Stimulated activated CD4-positive, alpha-beta T cell treated with anti-CD3 and anti-CD28 coated beads, Interleukin-4, amount 100 ng/mL, for 4 hours (primary cell): ENCODE measurements at regions not wholly inside any gene's neighbourhood (a gene's known extent, or its start where the extent isn't known, plus 50 kb on each side); places are given as distances from the start of the nearest gene placed in this dataset.

ENCODE experiments used
- DNase-seq, 2 experiments: peaks; one replicate each; pipeline ENCODE4 v3.0.0-alpha.2; 2020

- no peak for DNase-seq
Measured at GRCh38 chr3:72485641-72486040, 362.6 kb downstream of the SHQ1 start.

DNA sequence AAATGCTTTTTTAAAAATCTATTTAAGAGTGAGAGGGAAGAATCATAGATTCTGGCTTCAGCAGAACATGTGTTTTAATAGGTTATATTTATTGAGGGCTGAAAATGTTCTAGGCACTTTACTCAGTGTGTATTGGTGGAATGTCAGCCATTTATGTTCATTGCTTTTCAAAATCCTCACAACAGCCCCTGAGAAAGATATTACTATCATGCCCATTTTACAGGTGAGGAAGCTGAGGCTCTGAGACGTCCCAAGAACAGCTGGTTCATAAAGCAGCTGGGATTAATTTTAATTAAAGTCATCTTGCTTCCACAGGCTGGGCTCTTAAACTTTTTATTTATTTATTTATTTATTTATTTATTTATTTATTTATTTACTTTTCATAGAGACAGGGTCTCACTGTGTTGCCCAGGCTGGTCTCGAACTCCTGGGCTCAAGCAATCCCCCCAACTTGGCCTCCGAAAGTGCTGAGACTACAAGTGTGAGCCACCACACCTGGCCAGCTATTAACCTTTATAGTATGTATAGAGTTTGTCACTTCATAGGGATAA, 364.6 kb downstream of the SHQ1 start:
- no peak for DNase-seq

GRCh38 chr3:72482589-72483321, 365.5 kb downstream of the SHQ1 start:
- peak; percentile 76 to 79 for DNase-seq

DNA sequence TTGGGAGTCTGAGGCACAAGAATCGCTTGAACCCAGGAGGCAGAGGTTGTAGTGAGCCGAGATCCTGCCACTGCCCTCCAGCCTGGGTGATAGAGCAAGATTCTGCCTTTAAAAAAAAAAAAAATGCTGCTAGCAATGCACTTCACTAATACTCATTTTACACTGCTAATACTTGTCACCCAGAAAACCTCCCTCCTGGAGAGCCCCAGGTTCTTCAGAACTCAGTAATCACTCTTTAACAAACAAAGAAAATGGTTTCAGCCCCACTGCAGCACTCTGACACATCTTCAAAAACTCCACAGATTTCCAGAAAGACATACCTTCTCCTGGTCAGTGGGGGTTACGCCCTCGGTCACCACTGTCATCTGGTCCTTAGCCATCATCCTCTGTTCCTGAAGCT, 366.7 kb downstream of the SHQ1 start:
- no peak for DNase-seq

DNA sequence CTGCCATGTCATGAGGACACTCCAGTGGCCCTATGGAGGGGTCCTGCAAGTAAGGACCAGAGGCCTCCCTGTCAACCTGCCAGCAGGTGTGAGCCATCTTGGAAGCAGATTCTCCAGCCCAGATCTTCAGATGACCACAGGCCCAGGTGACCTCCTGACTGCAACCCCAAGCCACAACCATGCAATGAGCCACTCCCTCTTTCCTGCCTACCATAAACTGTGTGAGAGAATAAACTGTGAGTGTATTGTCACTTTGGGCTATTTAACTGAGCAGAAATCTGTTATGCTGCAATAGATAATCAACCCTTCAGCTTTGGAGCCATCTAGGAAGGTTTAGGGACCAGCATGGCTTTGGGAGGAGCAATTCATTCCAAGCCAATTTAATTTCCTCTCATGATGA, 367.9 kb downstream of the SHQ1 start:
- no peak for DNase-seq

DNA sequence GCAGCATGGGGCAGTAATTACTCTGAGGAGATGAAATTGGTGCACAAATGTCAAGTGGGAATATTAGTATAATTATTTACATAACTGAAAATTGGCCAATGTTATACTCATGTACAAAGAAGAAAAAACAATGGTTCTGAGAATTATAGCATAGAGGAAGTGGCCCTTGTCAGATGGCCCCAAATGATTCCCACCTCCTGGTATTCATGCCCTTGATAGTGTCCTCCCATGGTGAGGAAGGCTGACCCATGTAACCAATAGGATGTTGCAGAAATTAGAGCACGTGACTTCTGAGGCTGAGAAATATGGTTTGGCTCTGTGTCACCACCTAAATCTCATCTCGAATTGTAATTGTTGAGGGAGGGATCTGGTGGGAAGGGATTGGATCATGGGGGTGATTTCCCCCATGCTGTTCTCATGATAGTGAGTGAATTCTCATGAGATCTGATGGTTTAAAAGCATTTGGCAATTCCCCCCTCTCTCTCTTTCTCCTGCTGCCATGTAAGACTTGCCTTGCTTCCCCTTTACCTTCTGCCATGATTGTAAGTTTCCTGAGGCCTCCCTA, 368.5 kb downstream of the SHQ1 start:
- DNase-seq: no peak

DNA sequence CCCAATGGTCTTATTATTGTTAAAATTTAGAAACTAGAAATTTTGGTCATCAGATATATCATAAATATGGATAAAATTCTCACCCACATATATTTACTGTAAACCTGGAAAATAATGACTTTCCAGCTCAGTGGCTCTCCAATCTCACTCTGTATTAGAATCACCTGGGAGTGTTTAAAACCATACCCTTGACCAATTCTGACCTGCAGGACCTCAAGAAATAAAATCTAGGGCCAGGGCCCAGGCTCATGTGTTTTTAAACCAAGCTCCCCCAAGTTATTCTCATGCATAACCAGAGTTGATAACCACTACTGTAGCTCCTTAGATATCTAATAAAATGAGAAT, 372.1 kb downstream of the SHQ1 start:
- DNase-seq: no peak

DNA sequence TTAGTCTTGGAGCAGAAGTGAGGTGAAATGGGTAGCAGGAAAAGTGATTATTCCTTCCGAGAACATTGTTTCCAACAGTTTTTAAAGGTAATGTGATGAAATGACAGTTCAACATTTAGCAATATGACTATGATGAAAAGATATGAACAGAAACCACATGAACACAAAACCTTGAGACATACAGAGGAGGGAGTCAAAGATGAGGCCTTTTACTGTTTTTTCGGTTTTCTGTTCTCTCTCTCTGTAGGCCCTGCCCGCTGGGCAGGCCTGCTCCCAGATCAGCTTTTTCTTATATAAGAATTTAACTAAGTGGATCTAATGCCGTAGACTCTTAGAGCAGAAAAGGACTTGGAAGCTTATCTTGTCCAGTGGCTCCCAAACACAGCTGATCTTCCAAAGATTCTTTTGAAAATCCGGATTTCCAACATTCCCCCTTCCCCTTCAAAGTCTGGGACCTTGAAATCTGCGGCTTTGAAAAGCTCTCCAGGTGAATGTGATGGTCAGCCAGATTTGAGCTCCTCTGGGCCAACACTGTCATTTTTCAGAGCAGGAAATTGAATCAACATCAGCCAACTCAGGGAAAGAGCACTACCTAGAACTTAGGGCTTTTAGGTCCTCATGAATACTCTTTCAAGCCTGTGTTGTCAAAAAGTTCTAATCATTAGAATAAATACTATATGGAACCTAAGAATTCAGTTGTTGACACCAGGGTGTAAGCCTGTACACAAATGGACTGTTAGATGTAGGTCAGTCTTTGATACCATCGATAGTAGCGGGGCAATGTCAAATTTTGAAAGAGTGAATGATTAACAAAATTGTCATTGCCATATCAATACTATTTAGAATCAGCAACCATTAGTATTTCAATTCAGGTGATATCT, 372.7 kb downstream of the SHQ1 start:
- no peak for DNase-seq

GRCh38 chr3:72474775-72475174, 373.5 kb downstream of the SHQ1 start:
- no peak for DNase-seq

DNA sequence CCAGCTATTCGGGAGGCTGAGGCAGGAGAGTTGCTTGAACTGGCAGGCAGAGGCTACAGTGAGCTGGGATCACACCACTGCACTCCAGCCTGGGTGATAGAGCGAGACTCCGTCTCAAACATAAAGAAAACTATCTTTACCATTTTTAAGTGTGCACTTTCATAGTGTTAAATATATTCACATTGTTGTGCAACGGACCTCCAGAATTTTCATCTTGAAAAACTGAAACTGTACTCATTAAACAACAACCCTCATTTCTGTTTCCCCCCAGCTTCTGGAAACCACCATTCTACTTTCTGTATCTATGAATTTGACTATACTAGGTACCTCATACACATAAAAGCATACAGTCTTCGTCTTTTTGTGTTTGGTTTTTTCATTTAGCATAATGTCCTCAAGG, 375.1 kb downstream of the SHQ1 start:
- DNase-seq: no peak

- DNase-seq: no peak
Measured at GRCh38 chr3:72470904-72471417, 377.3 kb downstream of the SHQ1 start.

- no peak for DNase-seq
Measured at GRCh38 chr3:72465853-72466252, 382.4 kb downstream of the SHQ1 start.

DNA sequence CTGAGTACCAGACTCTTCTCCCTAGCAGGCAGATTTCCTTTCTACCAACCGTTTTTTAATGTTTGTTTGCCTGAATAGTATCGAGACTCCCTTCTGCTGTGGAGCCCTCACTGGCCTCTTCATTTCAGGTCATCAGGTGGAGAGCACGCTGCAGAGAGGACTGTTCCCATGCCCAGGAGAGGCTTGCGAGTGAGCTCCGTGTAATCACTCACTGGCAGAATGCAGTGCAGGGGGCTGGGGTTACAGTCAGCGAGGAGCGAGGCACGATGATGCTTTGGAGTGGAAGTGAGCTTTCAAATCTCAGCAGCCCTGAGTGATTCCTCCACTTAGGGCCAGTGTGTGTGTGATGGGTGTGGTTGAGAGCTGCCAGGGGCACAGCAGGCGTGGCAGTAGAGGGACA, 385.2 kb downstream of the SHQ1 start:
- no peak for DNase-seq

DNA sequence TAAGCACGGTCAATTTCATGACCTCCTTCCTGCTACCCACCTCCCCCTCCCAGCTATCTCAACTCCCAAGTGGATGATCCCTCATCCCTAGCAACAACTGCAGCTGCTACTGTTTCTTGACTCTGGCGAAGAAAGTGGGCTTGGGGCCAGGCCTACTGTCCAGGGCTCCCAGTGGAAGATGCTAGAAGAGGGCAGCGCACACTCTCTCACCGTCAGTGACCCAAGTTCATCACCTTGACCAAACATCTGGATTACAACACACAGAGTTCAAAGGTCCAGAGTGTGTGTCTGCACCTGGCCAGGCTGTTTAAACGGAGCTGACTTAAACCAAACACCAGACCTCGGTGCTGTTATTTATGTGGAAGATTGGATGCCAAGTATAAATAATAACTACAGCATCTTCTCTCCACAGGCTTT, 385.6 kb downstream of the SHQ1 start:
- DNase-seq: no peak

DNA sequence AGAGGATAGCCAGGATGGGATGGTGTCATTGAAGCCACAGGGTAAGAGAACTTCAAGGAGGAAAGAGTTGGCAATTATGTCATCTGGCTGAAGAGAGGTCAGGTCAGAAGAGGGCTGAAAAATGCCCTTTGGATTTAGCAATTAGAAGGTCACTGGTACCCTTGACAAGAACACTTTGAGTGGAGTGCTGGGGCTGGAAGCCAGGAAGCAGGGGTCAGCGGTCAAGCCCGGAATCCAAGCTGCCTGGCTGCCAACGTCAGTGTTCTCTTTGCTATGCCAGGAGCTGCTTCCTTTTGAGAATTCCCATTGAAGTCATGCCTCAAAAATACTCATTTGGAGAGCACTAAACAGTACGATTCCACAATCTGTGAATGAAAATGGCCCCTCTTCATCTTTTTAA, 386.5 kb downstream of the SHQ1 start:
- DNase-seq: no peak

- no peak for DNase-seq
Measured at GRCh38 chr3:72460205-72461174, 387.8 kb downstream of the SHQ1 start.

DNA sequence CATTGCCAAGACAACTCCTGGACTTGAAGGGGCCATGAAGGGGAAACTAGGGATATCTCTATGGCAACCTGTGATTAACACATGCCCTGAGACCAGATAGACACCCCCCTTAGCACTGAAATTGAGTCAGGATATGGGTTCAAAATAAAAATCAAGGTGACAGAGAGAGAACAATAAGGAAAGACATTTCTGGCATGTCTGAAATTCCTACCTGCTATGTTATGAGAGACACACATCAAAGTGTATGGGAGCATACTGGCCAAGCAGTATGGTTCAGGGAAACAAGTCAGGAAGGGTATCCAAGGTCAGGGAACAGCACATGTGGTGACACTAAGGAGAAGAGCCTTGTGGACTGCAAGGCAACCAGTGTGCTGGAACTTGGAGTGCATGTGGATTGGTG, 388.7 kb downstream of the SHQ1 start:
- DNase-seq: no peak

DNA sequence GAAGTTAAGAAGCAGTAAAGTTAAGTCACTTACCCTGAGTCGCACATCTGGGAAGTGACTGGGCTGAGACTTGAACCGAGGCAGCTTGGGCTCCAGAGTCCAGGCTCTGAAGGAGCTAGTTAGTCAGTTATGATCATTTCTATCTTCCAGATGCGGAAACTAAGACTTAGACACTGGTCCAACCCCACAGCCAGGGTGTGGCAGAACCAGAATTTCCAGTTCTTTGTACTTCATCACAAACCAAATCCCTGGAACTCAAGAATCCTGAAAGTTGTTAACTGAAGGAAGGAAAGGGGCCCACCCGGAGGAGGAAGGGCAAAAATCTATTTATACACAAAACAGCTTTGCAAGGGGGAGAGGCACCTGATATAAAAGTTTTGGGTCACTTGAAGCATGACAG, 389.9 kb downstream of the SHQ1 start:
- DNase-seq: no peak

GRCh38 chr3:72454441-72454840, 393.8 kb downstream of the SHQ1 start:
- DNase-seq: no peak

DNA sequence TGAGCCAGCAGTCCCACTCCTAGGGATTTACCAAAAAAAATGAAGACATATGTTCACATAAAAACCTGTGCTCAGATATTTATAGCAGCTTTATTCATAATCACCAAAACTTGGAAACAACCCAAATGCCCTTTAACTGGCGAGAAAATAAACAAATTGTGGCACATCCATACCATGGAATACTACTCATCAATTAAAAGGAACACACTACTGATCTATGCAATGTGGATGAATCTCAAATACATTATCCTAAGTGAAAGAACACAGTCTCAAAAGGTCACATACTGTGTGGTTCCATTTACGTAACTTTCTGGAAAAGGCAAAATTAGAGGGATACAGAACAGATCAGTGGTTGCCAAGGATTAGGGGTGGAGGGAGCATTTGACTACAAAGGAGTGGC, 394.5 kb downstream of the SHQ1 start:
- no peak for DNase-seq

GRCh38 chr3:72452745-72453144, 395.5 kb downstream of the SHQ1 start:
- DNase-seq: no peak

GRCh38 chr3:72451841-72452240, 396.4 kb downstream of the SHQ1 start:
- no peak for DNase-seq
